Stimulated activated CD4-positive, alpha-beta T cell treated with anti-CD3 and anti-CD28 coated beads, Interleukin-1b, Interleukin-23, amount 100 ng/mL, for 1 hour (primary cell): ENCODE measurements at regions not wholly inside any gene's neighbourhood (a gene's known extent, or its start where the extent isn't known, plus 50 kb on each side); places are given as distances from the start of the nearest gene placed in this dataset.

ENCODE experiments used
- DNase-seq, 2 donors: peaks; one replicate each; pipeline ENCODE4 v3.0.0-alpha.2; 2020; ENCODE audit warnings: low read depth in 2 of 2

DNA sequence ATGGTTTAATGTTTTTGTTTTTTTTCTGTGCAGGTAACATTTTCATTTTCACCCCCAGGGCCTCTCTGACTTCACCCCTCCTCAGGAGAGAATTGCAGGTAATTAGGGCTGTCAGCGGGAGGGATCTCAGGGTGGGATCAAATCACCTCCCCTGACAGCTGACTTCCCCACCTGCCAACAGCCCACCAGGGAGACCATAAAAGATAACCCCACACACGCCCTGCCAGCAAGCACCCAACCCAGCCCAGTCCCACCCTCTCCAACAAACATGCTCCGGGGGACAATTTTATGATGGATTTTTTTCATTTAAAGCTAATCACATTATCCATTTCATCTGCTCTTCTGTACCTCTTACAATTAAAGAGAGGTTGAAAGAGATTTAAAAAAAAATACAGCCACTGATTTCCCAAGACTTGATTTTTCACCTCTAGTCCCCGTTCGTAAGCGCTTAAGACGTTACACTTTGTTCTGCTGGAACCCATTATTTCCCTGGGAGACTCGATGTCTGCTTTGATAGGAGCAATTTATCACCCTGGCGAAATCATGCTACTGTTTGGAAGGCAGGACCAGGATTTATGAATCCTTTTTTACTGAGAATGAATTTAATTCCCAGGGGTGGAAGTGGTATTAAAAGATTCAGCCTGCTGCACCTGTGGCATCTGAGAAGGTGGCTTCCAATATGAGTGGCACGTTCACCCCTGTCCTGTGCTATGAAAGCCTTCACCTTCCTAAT is 232.9 kb upstream of the ID2 start:
- no peak for DNase-seq

- no peak for DNase-seq
These were observed 230.6 kb upstream of the ID2 start for GRCh38 chr2:8451273-8451672.

DNA sequence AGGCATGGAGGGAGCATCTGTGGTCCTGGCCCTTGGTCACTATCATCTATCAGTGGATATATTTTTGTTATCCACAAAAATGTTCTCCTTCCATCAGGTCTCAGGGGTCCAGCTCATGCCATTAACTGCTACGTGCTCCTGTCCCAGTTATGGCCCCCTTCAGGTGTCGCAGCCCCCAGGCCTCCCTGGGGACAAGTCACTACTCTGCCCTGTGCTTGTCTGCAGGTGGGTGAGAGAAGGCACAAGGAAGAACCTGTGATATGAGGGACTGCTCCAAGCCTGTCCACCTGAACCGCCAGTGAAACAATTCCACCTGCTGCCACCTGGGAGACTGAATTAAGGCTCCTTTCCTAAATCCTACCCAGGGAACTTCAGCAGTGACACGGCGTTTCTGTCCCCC is 229.6 kb upstream of the ID2 start:
- DNase-seq = no peak

GRCh38 chr2:8452979-8453903 is 228.6 kb upstream of the ID2 start:
- DNase-seq = no peak

- DNase-seq = no peak
These were observed 228.0 kb upstream of the ID2 start for GRCh38 chr2:8453904-8454302.

- no peak for DNase-seq
These were observed 227.1 kb upstream of the ID2 start for GRCh38 chr2:8454797-8455196.

GRCh38 chr2:8455236-8456150 is 226.4 kb upstream of the ID2 start:
- no peak for DNase-seq

GRCh38 chr2:8456151-8457091 is 225.4 kb upstream of the ID2 start:
- DNase-seq = peak in 1 of 2 donors; percentile 21

DNA sequence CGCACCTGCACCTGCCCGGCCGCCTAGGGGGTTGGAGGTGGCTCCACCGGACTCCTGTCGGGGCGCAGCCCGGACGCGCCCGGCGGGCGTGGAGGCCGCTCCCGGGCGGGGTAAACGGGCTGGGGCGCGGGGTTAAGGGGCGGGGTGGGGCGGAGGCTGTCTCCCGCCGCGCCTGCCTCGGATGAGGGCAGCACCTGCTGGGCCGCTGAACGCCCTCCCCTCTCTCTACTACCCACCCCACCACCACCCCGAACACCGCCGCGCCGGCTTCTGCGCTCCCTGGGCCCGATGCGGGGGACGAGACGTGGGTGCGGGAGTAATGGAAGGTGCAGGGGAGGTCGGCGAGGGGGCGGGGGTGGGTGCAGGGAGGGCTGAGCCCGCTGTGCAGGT is 224.8 kb upstream of the ID2 start:
- no peak for DNase-seq

- no peak for DNase-seq
These were observed 224.0 kb upstream of the ID2 start for GRCh38 chr2:8457699-8458502.

DNA sequence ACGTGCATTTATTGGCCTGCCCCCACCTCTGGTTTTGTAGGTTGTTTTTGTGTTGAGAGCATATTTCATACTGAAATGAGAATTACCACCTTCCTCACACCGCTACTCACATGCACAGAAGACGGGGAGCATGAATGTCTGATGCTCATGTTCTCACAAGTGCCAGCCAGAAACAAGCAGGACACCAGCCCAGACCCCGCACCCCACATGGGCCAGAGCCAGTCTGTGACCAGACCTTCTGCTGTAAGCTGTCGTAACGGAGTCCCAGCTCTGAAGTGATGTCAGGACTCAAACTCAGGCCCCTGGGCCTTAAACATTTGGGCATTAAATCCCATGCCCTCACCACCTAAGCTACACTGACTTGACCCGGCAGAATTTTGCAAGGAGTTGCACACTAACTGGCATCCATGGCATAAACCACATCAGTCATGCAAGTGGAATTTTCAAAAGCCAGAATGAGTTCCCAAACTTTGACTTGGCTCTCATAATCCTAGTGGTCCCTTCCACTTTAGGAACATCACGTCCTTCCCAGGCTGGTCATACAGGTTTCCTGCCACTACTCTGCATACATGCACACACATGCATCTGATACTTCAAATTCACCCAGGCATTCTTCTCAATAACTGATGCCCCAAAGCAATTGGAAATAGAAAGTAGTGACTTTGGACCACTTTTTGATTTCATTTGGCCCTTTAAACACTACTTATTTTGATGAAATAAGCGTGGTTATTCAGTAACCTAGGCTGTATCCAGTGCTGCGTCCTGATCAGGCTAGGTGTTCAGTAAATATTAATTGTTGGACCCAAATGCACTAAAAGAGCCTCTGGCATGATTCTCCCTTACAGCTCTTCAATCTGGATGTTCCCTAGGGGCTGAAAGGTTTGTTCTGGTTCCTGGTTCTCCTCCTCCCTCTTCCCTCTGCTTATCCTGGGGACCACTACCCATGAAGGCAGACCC is 223.1 kb upstream of the ID2 start:
- DNase-seq = no peak

DNA sequence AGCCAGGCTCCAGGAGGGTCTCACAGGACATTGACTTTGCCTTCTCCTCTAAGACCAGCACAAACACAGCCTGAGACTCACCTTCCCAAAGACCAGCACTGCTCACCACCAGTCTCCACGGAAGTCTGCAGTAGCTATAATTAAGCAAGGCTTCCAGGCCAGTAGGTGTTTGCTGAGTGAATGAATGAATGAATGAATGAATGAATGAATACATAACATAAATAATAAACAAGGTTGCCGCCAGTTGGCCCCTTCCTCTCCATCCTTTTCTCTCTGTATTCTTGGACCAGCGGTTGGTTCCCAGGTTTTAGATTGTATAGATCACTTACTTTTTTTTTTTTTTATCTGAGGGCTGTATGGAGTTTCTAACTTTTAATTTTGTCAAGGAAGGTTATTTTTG is 222.4 kb upstream of the ID2 start:
- no peak for DNase-seq

GRCh38 chr2:8461341-8461740 is 220.5 kb upstream of the ID2 start:
- no peak for DNase-seq

- no peak for DNase-seq
These were observed 219.6 kb upstream of the ID2 start for GRCh38 chr2:8462280-8462679.

GRCh38 chr2:8462899-8463648 is 218.8 kb upstream of the ID2 start:
- DNase-seq = no peak

DNA sequence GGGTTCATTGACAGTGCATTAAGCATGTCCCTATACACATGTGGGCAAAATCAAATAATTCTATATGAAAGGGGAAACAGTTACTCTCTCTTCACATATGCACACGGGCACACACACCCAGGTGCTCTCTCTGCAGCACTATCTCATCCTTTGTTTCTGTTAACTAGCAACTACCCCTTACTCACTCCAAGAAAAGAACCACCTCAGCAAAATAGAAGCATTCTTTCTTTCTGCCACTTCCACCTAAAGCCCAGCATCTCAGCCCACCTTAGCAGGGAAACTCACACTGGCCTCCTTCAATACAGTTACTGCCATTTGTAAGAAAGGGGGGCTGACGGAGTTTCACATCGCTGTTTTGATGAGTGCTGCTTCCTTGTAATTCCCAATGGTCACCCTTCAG is 216.3 kb upstream of the ID2 start:
- DNase-seq = no peak

- no peak for DNase-seq
These were observed 212.0 kb upstream of the ID2 start for GRCh38 chr2:8469709-8470493.
